ENCODE measurements at regions not wholly inside any gene's neighbourhood (a gene's known extent, or its start where the extent isn't known, plus 50 kb on each side); places are given as distances from the start of the nearest gene placed in this dataset.

- FAIRE-seq: no peak
These were observed 331.6 kb downstream of the HHIPL2 start for GRCh38 chr1:222216255-222216754.

More at GRCh38 chr1:222216255-222216754, 331.6 kb downstream of the HHIPL2 start:
- H3K4ac ChIP-seq (replicated peaks; ENCODE audit: insufficient read length, low read depth, low read length): no peak overlapping the region
- no peaks in the 10 kb centered on the region for H3K27me3 ChIP-seq (replicated peaks in 1 of 4; ENCODE audit: control insufficient read depth in 3 of 4, extremely low read depth in 1 of 4, insufficient read depth in 3 of 4, low read length in 3 of 4)
- H3K23me2 ChIP-seq (ENCODE audit: low read depth, low read length): no peaks in the 10 kb centered on the region; the same call in 1 of the 2 replicates
- no peak overlapping the region for H3K56ac ChIP-seq (replicated peaks; ENCODE audit: insufficient read length, low read depth, low read length)
- POLR2A ChIA-PET (ENCODE audit: partially characterized antibody): no interaction called here
- no peak overlapping the region for H4K5ac ChIP-seq (ENCODE audit: insufficient read length, low read depth, low read length)
- H2BK12ac ChIP-seq (ENCODE audit: low read depth, low read length): no peak overlapping the region
- CTCF ChIA-PET (ENCODE audit: partially characterized antibody): interaction anchor here (1.1 to 1.5 kb wide), 2 partner anchors 16 to 239 kb away, joined by 3 read pairs; no protein-coding TSS in a partner anchor
- TF ChIP-seq SP4 (IDR thresholded peaks at IDR 0.05; ENCODE audit: low read length) (no peak), BCL11A (IDR thresholded peaks at IDR 0.05; ENCODE audit: low read depth in 2 of 2, low read length in 2 of 2) (no peak), ZNF274 (IDR thresholded peaks at IDR 0.05; ENCODE audit: borderline replicate concordance, extremely low read depth, low read length) (no peak)
- H3K36me3 ChIP-seq (ENCODE audit: control insufficient read depth in 2 of 4, insufficient read depth in 4 of 4, low read length in 3 of 4): no peaks in the 10 kb centered on the region; a peak in 1 of 8 replicates
- no peaks in the 10 kb centered on the region for H4K20me1 ChIP-seq (replicated peaks in 1 of 2; ENCODE audit: control insufficient read depth in 1 of 2, insufficient read depth in 2 of 2, low read length in 2 of 2)
- no peak overlapping the region for H3K4me2 ChIP-seq (ENCODE audit: insufficient read depth in 1 of 2, low read depth in 2 of 2, low read length in 2 of 2)
- H4K91ac ChIP-seq (replicated peaks; ENCODE audit: insufficient read length, low read length): no peak overlapping the region
- H2BK5ac ChIP-seq (ENCODE audit: low read depth, low read length): no peak overlapping the region
- H3K18ac ChIP-seq (ENCODE audit: extremely low read depth, low read length): no peak overlapping the region
- H3K79me1 ChIP-seq (ENCODE audit: low read depth, low read length): no peaks in the 10 kb centered on the region
- no peak overlapping the region for H2AK5ac ChIP-seq (ENCODE audit: low read depth, low read length)
- H2BK20ac ChIP-seq (ENCODE audit: low read length): no peak overlapping the region
- 90% methylated on average over 3 of the region's 3 CpGs; no CpG with 5 or more reads in 1 of the 2 experiments for WGBS, 2 experiments (ENCODE audit: extremely low coverage in 1 of 2, insufficient coverage in 1 of 2, insufficient read length in 1 of 2, insufficient replicate concordance in 2 of 2, low coverage in 1 of 2, low lambda C conversion rate in 2 of 2, missing lambda C conversion rate in 1 of 2)
- no peak overlapping the region for H2BK15ac ChIP-seq (ENCODE audit: low read length)
- H3K9me3 ChIP-seq (ENCODE audit: insufficient read depth in 2 of 2, low read depth in 1 of 2, low read length in 1 of 2): peaks cover 11 to 18% of the 10 kb centered on the region in 2 experiments
- H4K8ac ChIP-seq (ENCODE audit: extremely low read depth, insufficient read depth, low read length): no peak overlapping the region
- H3K9ac ChIP-seq (replicated peaks in 1 of 4; ENCODE audit: extremely low read depth in 1 of 4, low read depth in 3 of 4, low read length in 3 of 4): no peak overlapping the region
- no peak overlapping the region for H3K4me3 ChIP-seq (ENCODE audit: extremely low read depth in 1 of 4, insufficient read depth in 2 of 4, low read depth in 3 of 4, low read length in 4 of 4)
- no peak overlapping the region for H2BK120ac ChIP-seq (replicated peaks; ENCODE audit: low read depth, low read length)
- H2AFZ ChIP-seq (ENCODE audit: low read length): no peak overlapping the region
- H3K27ac ChIP-seq (ENCODE audit: low read depth, low read length): no peak overlapping the region
- H3K4me1 ChIP-seq (replicated peaks in 1 of 4; ENCODE audit: control insufficient read depth in 3 of 4, insufficient read depth in 4 of 4, low read length in 3 of 4): no peaks in the 10 kb centered on the region
- no peak overlapping the region for H3K23ac ChIP-seq (ENCODE audit: insufficient read length)
- H3K14ac ChIP-seq (ENCODE audit: insufficient read length): no peak overlapping the region
- no peak for DNase-seq (ENCODE audit: low read depth in 1 of 2, low spot score in 2 of 2)
- H3K79me2 ChIP-seq (ENCODE audit: control insufficient read depth in 1 of 2, insufficient read depth in 2 of 2, low read length in 2 of 2): no peaks in the 10 kb centered on the region

Measured in H1 (cell line).